GM18511 (cell line): ENCODE measurements at regions not wholly inside any gene's neighbourhood (a gene's known extent, or its start where the extent isn't known, plus 50 kb on each side); places are given as distances from the start of the nearest gene placed in this dataset.
"Not testable (repeated sequence)": the region's sequence is repeated elsewhere in the genome, so short reads cannot be mapped to it uniquely, and the experiment has no call there.

ENCODE experiments used
- ATAC-seq: cut with Tn5 transposase; IDR thresholded peaks from one replicate; pipeline ENCODE4 v1.9.1; 2021; ENCODE audit warnings: mild to moderate bottlenecking, moderate library complexity; ENCODE audit not compliant: unreplicated experiment

DNA sequence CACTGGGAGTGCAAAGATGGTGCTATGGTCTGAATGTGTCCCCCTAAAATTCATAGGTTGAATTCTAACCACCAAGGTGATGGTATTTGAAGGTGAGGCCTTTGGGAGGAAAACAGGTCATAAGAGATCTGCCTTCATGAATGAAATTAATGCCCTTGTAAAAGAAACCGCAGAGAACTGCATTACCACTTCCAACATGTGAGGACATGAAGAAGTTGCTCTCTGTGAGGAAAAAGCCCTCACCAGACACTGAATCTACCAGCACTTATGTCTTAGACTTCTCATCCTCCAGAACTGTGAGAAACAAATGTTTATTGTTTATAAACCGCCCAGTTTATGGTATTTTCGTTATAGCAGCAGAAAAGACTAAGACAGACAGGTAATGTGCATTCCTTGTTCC lies 224.7 kb upstream of the C1orf87 start:
- ATAC-seq, result no peak

DNA sequence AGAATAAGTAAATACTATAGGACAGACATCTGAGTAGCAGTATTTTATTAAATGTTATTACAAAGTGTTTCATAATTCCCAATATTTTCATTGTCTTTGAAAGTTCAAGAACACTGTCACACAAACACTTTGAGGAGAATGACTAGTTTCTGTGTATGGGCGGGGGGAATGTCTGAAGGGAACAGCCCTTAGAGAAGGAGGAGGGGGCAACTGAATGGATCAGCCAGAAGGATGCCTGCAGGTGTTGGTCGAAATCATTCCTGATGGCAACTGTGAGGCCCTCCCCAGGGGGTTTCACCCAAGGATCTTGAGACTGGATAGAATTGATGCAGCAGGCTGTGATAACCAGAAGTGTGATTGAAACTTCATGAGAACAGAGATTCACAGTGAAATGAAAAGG lies 223.2 kb upstream of the C1orf87 start:
- no peak for ATAC-seq

DNA sequence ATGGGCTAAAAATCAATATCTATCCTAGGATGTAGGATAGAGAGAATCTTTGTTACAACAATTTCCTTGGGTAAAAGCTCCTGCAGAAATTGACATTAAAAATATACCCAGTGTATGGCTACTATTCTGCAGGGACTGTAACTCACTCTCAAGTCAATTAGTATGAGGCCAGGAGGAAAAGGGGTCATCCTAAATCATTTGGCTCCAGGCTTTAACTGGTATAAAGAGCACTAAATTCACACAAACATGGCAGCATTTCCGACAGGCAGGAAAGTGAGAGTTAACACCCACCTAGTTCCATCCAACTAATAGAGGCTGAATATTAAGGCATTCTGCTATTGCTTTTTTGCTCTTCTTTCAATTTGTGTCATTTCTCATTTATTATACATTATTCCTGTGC lies 218.6 kb upstream of the C1orf87 start:
- ATAC-seq, result no peak

DNA sequence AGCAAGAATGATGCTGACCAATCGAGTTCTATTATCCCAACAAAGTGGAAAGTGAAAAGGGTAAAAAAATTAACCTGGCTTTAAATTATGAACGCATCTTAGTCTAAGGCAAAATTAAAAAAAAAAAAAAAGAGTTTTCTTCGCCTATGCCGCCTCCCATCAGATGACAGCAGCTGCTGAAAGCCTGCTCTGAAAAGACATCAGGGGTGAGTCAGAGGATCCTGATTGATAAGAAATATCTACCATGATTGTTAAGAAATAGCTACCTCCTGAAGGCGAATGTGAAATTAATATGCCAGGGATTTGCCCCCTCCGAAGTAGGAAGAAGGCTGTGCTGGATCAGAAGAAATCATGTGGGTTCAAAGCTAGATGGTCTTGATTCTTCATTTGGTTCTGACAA lies 216.8 kb upstream of the C1orf87 start:
- ATAC-seq, result no peak

DNA sequence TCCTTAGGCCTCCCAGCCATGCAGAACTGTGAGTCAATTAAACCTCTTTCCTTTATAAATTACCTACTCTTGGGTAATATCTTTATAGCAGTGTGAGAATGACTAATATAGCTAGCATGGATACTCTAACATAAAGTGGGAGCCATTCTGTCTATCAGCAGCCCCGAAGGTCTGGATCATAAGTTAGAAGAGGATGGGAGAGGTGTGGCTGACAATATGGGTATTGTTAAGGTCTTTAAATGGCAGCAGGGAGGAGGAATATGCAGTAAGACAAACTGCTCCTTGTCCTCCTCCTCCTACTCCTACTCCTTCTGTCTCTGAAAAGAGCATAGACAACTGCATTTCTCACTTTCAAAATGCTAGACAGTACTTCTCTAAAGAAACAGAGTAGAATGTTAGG lies 214.0 kb upstream of the C1orf87 start:
- no peak for ATAC-seq

DNA sequence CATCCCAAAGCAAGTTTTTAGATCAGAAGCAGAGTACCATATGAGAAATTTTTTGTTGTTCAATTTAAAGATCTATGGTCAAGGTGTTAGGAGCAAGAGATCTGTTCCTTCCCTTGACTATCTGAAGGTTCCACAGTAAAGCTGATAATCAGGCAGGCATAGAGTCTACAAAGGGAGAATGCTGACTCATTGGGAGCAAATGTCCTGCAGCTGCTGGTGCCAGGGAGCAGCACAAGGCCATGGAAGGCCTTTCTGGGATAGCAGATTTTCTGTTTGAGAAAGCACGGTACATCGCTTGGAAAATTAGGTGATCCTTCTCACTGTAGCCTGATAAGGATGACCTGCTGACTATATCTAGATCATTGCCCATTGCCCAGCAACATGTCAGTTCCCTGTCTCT lies 210.1 kb upstream of the C1orf87 start:
- ATAC-seq, result no peak

DNA sequence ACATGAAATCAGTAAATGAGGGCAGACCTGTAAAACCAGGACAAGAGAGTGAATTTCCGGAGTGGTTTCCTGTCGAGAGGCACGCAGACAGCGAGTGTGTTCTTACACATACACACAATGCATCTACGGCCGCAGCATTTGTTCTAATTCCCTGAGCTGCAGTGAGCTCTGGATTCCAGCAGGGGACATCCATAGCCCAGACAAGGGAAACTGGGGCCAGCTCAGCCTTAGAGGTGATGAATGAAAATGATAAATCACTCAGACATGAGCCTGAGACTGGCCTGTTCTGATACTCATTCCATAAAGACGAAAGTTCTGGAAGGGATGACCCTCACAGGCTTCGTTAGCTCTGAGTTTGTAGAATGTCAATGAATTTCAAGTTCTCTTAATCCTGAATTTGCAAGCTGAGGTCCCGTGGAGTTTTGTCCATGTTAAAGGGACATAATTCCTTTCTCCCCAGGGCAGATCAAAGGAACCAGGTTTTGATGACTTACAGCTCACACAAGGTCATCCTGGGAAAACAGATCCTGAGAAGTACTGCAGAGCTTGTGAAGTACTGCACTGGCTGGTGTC lies 207.9 kb upstream of the C1orf87 start:
- ATAC-seq, result peak; percentile 97

DNA sequence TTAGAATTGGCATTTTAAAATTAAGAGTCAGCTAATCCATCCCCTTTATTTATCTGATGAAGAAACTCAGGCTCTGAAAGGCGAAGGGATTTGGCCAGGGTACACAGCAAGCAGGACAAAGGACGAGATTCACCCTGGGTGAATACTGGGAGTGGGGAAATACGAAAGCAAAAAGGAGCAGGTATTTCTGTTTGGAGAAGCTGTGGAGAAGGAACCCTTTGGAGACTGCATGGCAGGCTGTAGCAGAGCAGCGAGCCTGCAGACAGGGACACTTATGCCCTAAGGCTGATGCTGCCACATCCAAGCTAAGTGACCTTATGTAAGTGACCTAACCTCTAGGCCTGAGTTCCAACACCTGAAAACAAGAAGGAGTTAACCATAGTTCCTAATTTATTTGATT lies 207.2 kb upstream of the C1orf87 start:
- ATAC-seq, result peak; percentile 19

DNA sequence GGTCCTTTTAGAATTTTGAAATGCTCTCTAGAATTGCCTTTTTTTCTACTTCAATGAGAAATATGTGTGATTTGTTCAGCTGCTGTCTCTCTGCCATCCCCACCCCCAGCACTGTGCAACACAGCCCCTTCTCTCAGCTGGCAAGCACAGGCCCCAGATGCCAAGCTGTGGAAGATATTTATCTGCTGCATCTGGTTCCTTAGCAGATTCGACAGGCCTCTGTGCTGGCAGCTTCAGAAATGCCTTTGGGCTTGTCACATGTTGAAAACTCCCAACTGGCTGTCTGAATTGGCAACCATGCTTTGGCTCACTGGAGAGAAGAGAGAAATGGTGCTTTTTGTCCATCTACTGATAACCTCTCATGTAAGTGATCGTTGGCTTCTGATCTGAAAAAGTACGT lies 206.7 kb upstream of the C1orf87 start:
- no peak for ATAC-seq

DNA sequence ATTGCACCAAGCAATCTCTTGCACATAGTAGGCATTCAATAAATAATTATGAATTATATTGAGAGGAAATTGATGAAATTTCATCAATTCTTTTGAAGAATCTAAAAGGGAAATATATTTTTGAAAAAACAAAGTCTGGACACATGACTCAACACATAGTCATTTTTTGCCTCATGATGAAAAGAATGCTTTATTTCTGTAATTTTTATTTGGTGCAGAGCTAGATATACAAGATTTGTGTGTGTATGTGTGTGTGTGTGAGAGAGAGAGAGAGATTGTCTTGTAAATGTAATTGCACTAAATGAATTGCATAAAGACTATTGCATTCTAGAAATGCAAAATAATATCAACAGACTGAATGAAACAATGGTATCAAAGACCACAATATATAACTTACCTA lies 206.2 kb upstream of the C1orf87 start:
- ATAC-seq, result no peak

DNA sequence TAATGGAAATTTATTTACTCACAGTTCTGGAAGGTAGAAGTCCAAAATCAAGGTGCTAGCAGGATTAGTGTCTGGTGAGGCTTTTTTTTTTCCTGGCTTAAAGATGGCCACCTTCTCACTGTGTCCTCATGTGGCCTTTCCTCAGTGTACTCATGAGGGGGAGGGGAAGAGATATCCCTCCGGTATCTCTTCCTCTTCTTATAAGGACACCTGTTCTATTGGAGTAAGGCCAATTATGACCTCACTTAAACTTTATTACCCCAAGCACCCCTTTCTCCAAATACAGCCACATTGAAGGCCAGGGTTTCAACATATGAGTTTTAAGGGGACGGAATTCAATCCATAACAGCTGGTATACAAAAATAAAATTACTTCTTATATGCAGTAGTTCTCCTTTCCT lies 203.7 kb upstream of the C1orf87 start:
- ATAC-seq, result no peak

DNA sequence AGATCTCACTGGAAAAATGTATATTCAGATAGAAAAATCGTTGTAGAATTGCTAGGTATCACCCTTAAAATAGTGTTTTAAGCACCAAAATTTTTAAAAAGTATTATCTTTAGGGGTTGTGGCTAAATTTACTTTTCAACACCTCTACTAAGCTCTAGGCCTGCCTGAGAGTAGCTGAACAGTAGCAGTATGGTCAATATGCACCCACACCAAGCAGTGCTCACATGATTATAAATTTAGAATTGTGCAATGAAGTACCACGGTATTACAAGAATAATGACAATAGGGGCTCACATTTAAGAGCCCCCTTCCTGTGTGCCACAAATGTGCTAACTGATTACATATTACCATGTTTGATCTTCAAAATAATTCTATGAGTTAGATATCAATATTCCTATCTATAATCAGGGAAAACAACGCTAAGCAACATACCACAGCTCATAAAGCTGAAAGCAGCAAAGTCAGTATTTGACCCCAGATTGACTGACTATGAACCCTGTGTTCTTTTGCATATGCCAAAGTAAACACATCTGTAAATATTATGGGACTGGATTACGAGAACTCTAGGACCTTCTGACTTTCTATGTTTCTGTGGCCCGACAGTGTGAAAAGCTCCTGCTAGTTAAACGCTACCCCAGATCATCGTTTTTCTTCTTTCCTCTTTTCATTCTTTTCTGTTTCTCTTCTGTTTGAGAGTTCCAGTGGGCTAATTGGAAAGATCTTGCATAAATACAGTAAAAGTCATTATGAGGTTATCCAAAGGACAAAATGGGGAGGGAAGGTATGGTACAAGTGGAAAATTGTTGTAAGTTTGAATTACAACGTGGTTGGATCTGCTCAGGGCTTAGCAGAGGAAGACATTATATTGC lies 201.1 kb upstream of the C1orf87 start:
- ATAC-seq, result no peak

DNA sequence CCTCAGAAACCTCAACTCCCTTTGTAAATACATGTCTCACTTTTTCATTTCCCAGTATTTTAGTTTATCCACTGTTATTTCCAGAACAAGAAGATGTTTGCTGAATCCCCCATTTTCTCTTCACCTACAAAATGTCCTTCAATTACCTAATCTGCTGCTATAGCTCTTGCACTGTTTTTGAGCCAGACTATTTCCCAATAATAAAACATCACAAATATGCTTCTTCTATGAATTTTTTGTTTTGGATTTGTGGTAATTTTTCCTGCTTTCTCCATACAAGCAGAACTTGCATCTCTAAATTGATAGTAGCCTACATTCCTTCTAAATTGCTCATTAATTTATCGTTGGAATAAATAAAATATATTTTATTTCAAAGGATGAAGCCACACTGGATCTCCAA lies 199.6 kb upstream of the C1orf87 start:
- ATAC-seq, result no peak

DNA sequence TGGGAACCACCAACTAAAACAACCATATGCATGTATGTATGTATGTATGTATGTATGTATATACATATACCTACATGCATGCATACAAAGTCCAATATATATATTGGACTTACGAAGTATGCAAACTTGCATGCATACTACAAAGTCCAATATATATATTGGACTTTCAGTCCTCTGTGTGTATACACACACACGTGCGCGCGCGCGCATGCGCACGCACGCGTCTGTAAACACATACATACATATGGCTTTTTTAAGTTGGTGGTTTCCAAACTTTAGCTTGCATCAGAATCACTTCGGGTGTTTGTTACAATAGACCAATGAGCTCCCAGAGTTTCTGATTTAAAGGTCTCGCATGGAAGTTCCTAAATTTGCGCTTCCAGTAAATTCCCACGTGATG lies 197.5 kb upstream of the C1orf87 start:
- ATAC-seq, result no peak

DNA sequence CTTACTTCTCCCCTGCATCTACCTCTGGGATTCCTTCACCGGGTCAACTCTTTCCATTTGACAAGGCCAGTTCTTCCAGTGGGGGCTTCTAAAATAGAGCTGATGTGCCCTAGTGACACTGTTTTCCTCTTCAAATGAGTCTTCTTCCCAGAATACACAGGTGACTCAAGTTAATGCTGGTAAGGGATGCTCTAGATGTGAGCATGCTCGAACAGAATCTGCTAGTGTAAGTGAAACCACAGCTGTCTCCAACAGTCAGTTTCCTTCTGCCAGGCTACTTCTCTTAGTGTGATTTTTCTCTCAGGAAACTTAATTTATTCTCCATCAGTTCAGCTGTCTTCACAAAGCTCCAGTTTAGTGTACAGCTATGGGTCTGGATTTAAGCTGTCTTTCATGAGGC lies 194.9 kb upstream of the C1orf87 start:
- no peak for ATAC-seq

DNA sequence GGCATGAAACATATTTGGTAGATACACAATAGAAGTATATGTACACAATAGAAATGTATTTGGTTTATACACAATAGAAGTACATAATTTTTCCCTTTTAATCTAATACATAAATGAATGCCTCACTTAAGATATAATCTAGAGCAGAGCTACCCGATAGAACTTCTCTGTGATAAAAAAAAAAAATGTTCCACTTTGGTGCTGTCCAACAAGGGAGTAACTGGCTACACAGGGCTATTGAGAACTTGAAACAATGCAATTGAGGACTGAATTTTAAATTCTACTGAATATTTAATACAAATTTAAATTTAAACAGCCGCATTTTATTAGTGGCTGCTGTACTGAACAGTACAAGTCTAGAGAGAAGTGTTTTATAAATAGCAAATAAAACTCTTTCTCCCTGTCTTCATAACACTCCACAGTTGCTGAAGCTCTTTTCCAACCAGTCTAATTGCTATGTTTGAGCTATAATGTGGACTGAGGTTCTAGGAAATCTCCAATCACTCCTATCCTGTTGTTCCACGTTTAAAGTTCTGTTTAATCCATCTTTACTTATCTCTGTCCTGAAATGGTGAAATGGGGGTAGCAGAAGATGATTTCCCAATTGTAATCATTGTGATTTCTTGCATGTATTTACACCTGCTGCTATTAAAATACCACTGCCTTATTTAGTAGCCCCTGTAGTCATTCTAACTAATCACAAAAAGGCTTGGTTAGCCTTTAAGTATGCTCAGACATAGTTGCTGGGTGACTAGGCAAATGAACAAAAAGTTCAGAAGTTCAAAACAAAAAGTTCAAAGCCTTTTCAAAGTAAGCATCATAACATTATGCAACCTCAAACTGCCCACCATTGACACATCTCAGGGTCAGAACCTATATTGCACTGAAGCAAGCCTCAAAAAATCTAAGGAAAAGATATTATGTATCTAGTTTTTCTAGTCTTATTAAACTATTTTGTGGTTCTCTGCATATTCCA lies 192.3 kb upstream of the C1orf87 start:
- no peak for ATAC-seq

DNA sequence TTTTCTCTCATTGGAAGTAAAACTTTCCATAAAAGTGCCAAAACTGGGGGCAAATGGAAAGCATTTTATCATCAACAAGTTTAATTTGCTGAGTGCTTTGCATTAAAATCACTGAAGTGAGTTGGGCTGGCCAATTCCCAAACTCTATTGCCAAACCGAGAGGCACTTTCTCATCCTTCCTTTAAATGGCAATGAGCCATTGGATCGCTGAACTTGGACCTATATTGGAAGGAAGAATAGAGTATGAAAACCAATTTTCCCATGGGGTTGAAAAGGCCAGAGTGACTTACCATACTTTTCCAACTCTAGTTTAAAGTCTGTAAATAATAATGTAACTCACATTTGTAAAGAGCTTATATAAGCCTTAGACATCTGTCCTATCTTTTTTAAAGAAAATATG lies 189.1 kb upstream of the C1orf87 start:
- no peak for ATAC-seq

DNA sequence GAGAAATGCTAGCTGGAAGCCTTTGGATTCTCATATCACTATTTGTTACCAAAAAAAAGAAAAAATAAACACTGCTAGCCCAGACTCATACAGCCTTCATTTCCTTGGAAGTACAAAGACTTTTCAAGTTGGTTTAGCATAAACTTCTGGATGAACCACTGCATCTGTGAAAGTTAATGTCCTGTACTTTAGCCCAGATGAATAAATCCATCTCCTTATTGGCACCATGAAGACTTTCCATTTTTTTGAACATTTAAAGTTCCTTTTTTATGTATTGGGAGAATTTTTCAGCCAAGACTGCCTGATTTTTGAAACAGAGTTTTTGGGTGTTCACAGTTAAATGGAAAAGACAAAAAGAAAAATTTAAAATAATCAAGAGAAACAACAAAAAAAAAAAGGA lies 184.0 kb upstream of the C1orf87 start:
- ATAC-seq, result no peak

DNA sequence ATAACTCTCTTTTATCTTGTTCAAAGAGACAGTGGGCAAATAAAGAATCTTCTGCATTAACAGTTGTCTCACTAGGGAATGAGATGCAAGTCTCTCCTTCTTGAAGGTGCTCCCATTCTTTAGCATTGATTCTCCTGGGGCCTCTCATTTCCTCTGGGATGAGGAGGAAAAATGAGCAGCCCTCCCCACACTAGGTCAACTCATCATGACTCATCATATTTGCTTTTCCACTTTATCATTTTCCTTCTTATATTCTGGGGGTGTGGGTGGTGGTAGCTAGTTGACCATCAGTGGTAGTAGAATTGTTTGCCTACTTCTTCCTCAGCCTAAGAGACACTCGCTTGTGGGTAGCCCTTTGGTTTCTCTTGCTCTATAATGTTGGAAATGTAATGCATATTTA lies 182.0 kb upstream of the C1orf87 start:
- ATAC-seq, result no peak

DNA sequence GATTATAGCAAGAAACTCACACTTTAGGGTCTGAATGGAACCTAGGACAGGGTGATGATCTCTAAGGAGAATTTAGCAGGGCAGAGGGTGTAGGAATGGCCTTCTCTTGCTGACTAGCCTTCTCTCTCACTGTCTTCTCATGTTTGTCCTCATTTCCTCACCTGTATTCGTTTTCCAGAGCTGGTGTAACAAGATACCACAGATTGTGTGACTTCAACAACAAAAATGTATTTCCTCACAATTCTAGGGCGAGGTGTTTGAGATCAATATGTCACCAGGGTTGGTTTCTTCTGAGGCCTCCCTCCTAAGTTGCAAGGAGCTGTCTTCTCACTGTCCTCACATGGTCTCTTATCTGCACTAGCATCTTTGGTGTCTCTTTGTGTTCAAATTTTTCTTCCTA lies 177.9 kb upstream of the C1orf87 start:
- no peak for ATAC-seq

DNA sequence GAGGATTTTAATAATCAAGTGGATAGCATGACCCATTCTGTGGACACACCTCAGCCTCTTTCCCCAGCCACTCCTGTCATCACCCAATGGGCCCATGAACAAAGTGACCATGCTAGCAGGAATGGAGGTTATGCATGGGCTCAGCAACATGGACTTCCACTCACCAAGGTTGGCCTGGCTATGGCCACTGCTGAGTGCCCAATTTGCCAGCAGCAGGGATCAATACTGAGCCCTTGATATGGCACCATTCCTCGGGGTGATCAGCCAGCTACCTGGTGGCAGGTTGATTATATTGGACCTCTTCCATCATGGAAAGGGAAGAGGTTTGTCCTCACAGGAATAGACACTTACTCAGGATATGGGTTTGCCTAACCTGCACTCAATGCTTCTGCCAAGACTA lies 173.9 kb upstream of the C1orf87 start:
- not testable (repeated sequence) for ATAC-seq

DNA sequence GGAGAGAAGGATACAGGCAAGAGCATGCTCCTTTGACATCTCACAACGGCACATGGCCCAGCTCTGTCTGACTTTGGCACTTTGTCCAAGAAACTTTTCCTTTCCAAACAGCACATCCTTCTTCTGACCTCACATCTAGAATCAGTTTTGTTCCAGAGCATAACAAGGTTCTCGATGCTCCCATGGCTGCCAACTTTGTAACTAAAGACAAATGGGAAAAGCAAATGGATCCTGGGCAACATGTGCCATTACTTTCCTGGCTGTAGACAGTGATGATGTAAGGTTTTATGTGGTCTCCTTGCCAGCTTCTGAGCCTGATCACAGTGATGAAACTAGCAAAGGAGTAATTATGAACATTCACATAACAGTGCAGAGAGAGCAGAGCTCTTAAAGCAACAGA lies 171.8 kb upstream of the C1orf87 start:
- no peak for ATAC-seq
